H9 (cell line): ENCODE measurements at regions not wholly inside any gene's neighbourhood (a gene's known extent, or its start where the extent isn't known, plus 50 kb on each side); places are given as distances from the start of the nearest gene placed in this dataset.

Experiments used
- DNase-seq: peaks from one replicate; pipeline ENCODE4 v3.0.0-alpha.2; 2017
- H2AFZ ChIP-seq: one replicate; pipeline ENCODE4 v1.6.1; 2013; ENCODE audit warnings: mild to moderate bottlenecking, low read length, control low read depth, moderate library complexity
- H2AK5ac ChIP-seq: 2 replicates; pipeline ENCODE4 v1.6.1; 2013; ENCODE audit warnings: low read length, control low read depth, mixed read lengths; ENCODE audit not compliant: insufficient read length
- H2BK120ac ChIP-seq: one replicate; pipeline ENCODE4 v1.6.1; 2013; ENCODE audit warnings: low read depth, mild to moderate bottlenecking, low read length, control low read depth, inconsistent platforms; ENCODE audit not compliant: poor library complexity, severe bottlenecking
- H2BK12ac ChIP-seq: 2 replicates; pipeline ENCODE4 v1.6.1; 2013; ENCODE audit warnings: low read length, control low read depth, mixed read lengths, low read depth; ENCODE audit not compliant: insufficient read length
- H2BK15ac ChIP-seq: 2 replicates; pipeline ENCODE4 v1.6.1; 2013; ENCODE audit warnings: low read depth, low read length, control low read depth
- H2BK20ac ChIP-seq: one replicate; pipeline ENCODE4 v1.6.1; 2013; ENCODE audit warnings: low read depth, mild to moderate bottlenecking, low read length, control low read depth, inconsistent platforms; ENCODE audit not compliant: poor library complexity, severe bottlenecking
- H2BK5ac ChIP-seq: 2 replicates; pipeline ENCODE4 v1.6.1; 2013; ENCODE audit warnings: low read length, control low read depth, mixed read lengths; ENCODE audit not compliant: insufficient read length
- H3K14ac ChIP-seq: 2 replicates; pipeline ENCODE4 v1.6.1; 2013; ENCODE audit warnings: low read length, control low read depth; ENCODE audit not compliant: insufficient read depth
- H3K18ac ChIP-seq: 2 replicates; pipeline ENCODE4 v1.6.1; 2013; ENCODE audit warnings: low read depth, mild to moderate bottlenecking, mixed read lengths, low read length, control low read depth; ENCODE audit not compliant: insufficient read length
- H3K23ac ChIP-seq: 2 replicates; pipeline ENCODE4 v1.6.1; 2013; ENCODE audit warnings: low read length, control low read depth, mixed read lengths, low read depth; ENCODE audit not compliant: insufficient read length
- H3K23me2 ChIP-seq: 2 replicates; pipeline ENCODE4 v1.6.1; 2013; ENCODE audit warnings: low read depth, mild to moderate bottlenecking, mixed read lengths, low read length, control low read depth; ENCODE audit not compliant: insufficient read length, poor library complexity, severe bottlenecking
- H3K27ac ChIP-seq: 2 replicates; pipeline ENCODE4 v1.5.1; 2013; ENCODE audit warnings: low read length, control low read depth, mixed read lengths, low read depth; ENCODE audit not compliant: insufficient read length
- H3K27me3 ChIP-seq: 2 replicates; pipeline ENCODE4 v1.6.1; 2013; ENCODE audit warnings: low read length, control low read depth, inconsistent platforms; ENCODE audit not compliant: insufficient read depth
- H3K4ac ChIP-seq: 2 replicates; pipeline ENCODE4 v1.6.1; 2013; ENCODE audit warnings: low read depth, mild to moderate bottlenecking, control low read depth, inconsistent platforms, low read length, moderate library complexity
- H3K4me1 ChIP-seq: 2 replicates; pipeline ENCODE4 v1.6.1; 2013; ENCODE audit warnings: low read length, control low read depth, inconsistent platforms; ENCODE audit not compliant: insufficient read depth
- H3K4me2 ChIP-seq: 2 replicates; pipeline ENCODE4 v1.6.1; 2013; ENCODE audit warnings: low read length, control low read depth, mixed read lengths; ENCODE audit not compliant: insufficient read length, insufficient read depth
- H3K56ac ChIP-seq: 2 replicates; pipeline ENCODE4 v1.6.1; 2013; ENCODE audit warnings: low read depth, mild to moderate bottlenecking, mixed read lengths, low read length, control low read depth; ENCODE audit not compliant: insufficient read length
- H3K79me1 ChIP-seq: 2 replicates; pipeline ENCODE4 v1.6.1; 2013; ENCODE audit warnings: low read depth, mild to moderate bottlenecking, moderate library complexity, low read length, control low read depth, inconsistent platforms; ENCODE audit not compliant: insufficient read depth, poor library complexity, severe bottlenecking
- H3K79me2 ChIP-seq: 2 replicates; pipeline ENCODE4 v1.6.1; 2013; ENCODE audit warnings: low read length, control low read depth, inconsistent platforms; ENCODE audit not compliant: insufficient read depth
- H3K9ac ChIP-seq: 2 replicates; pipeline ENCODE4 v1.6.1; 2013; ENCODE audit warnings: low read length, control low read depth, mixed read lengths; ENCODE audit not compliant: insufficient read length; ENCODE audit errors: extremely low read depth
- H3K9me3 ChIP-seq: one replicate; pipeline ENCODE4 v1.6.1; 2013; ENCODE audit warnings: low read depth, low read length, inconsistent platforms; ENCODE audit not compliant: control insufficient read depth
- H3T11ph ChIP-seq: one replicate; pipeline ENCODE4 v1.6.1; 2013; ENCODE audit warnings: mild to moderate bottlenecking, low read length, control low read depth, inconsistent platforms
- H4K20me1 ChIP-seq: one replicate; pipeline ENCODE4 v1.6.1; 2013; ENCODE audit not compliant: control insufficient read depth, insufficient read length, insufficient read depth
- H4K5ac ChIP-seq: 2 replicates; pipeline ENCODE4 v1.6.1; 2013; ENCODE audit warnings: low read depth, mild to moderate bottlenecking, mixed read lengths, low read length, control low read depth; ENCODE audit not compliant: insufficient read length
- H4K8ac ChIP-seq: replicated peaks from 2 replicates; pipeline ENCODE4 v1.6.1; 2013; ENCODE audit warnings: low read length, control low read depth, mixed read lengths, low read depth; ENCODE audit not compliant: insufficient read length
- H4K91ac ChIP-seq: 2 replicates; pipeline ENCODE4 v1.6.1; 2013; ENCODE audit warnings: low read depth, mild to moderate bottlenecking, moderate library complexity, mixed read lengths, low read length, control low read depth; ENCODE audit not compliant: insufficient read length
- H3K27ac Mint-ChIP-seq, 3 experiments: 2 replicates in 2 of 3; 3 replicates in 1 of 3; pipeline ENCODE4 v1.8.0; 2020 to 2021; ENCODE audit warnings: mixed read lengths in 3 of 3, mild to moderate bottlenecking in 1 of 3, moderate library complexity in 1 of 3
- H3K27me3 Mint-ChIP-seq: 2 replicates; pipeline ENCODE4 v1.8.0; 2021; ENCODE audit warnings: low read depth, mild to moderate bottlenecking, moderate library complexity, mixed read lengths
- H3K36me3 Mint-ChIP-seq, 3 experiments: 2 replicates in 2 of 3; 3 replicates in 1 of 3; pipeline ENCODE4 v1.8.0; 2020 to 2021; ENCODE audit warnings: low read depth in 3 of 3, mixed read lengths in 3 of 3; ENCODE audit not compliant: insufficient read depth in 1 of 3
- H3K4me1 Mint-ChIP-seq, 2 experiments: 2 replicates each; pipeline ENCODE4 v1.8.0; 2020; ENCODE audit warnings: mixed read lengths in 2 of 2
- H3K4me3 Mint-ChIP-seq, 2 experiments: 2 replicates in 1 of 2; 3 replicates in 1 of 2; pipeline ENCODE4 v1.8.0; 2020 to 2021; ENCODE audit warnings: mild to moderate bottlenecking in 2 of 2, mixed read lengths in 2 of 2, moderate library complexity in 1 of 2
- H3K9me3 Mint-ChIP-seq, 2 experiments: 2 replicates in 1 of 2; 3 replicates in 1 of 2; pipeline ENCODE4 v1.8.0; 2020; ENCODE audit warnings: mild to moderate bottlenecking in 2 of 2, mixed read lengths in 2 of 2, moderate library complexity in 1 of 2
- WGBS: extraction: QIAGEN DNeasy Blood & Tissue Kit; methylation state at CpG from one replicate; pipeline ENCODE4 v1.1.7; 2013; ENCODE audit warnings: missing lambda C conversion rate, low lambda C conversion rate, mixed read lengths; ENCODE audit not compliant: insufficient read length; ENCODE audit errors: extremely low coverage; 5-methylcytosine and 5-hydroxymethylcytosine counted together
- TF ChIP-seq, protein P1 (sequence below): fragments of 200-600 bp; sonication (generic); conservative IDR thresholded peaks from 3 replicates; pipeline ENCODE4 v1.8.0; 2021; ENCODE audit warnings: antibody characterized with exemption, mild to moderate bottlenecking

DNA sequence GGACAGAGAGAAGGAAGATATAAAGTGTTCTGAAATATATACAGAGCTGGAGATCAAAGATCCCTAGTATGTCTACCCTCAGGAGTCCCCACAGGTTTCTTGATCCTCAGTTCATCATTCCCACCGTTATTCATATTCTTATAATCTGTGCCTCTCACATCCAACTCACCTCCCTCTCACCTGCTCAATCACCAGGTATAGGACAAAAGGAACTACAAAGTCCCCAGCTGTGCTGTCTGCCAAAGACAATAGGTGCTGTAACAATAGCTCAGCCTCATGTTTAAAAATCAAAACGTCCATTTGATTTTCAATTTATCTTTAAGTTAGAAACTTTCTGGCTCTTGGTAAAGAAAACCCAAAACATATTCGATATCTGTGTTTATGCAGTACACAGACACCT is 121.1 kb upstream of the PKN2 start:
- no peak overlapping the region for H3K56ac ChIP-seq
- TF ChIP-seq, protein P1, sequence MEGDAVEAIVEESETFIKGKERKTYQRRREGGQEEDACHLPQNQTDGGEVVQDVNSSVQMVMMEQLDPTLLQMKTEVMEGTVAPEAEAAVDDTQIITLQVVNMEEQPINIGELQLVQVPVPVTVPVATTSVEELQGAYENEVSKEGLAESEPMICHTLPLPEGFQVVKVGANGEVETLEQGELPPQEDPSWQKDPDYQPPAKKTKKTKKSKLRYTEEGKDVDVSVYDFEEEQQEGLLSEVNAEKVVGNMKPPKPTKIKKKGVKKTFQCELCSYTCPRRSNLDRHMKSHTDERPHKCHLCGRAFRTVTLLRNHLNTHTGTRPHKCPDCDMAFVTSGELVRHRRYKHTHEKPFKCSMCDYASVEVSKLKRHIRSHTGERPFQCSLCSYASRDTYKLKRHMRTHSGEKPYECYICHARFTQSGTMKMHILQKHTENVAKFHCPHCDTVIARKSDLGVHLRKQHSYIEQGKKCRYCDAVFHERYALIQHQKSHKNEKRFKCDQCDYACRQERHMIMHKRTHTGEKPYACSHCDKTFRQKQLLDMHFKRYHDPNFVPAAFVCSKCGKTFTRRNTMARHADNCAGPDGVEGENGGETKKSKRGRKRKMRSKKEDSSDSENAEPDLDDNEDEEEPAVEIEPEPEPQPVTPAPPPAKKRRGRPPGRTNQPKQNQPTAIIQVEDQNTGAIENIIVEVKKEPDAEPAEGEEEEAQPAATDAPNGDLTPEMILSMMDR: no peak
- no peak overlapping the region for H2BK12ac ChIP-seq
- Mint-ChIP-seq H3K27me3 (no peaks in the 10 kb centered on the region; the same call in 1 of the 2 replicates), H3K27ac (no peak overlapping the region), H3K9me3 (no peaks in the 10 kb centered on the region), H3K4me1 (peaks cover 21 to 35% of the 10 kb centered on the region in 2 experiments), H3K4me3 (no peak overlapping the region), H3K36me3 (no peaks in the 10 kb centered on the region)
- no peak overlapping the region for H3K4me2 ChIP-seq
- H2BK5ac ChIP-seq: no peak overlapping the region
- H4K20me1 ChIP-seq: no peaks in the 10 kb centered on the region
- no peak overlapping the region for H3T11ph ChIP-seq
- H3K23me2 ChIP-seq: no peaks in the 10 kb centered on the region
- H4K91ac ChIP-seq: no peak overlapping the region
- 0 out of 2 replicates have a peak, but pooled peaks cover 2% of the 10 kb centered on the region for H3K4me1 ChIP-seq
- H4K8ac ChIP-seq: no peak overlapping the region
- no peak overlapping the region for H2BK120ac ChIP-seq
- no peak overlapping the region for H3K9ac ChIP-seq
- H3K23ac ChIP-seq: no peak overlapping the region
- no peak overlapping the region for H2AFZ ChIP-seq
- H3K9me3 ChIP-seq: no peaks in the 10 kb centered on the region
- WGBS: no CpG with 5 or more reads among the region's 3 CpGs
- no peak overlapping the region for H3K14ac ChIP-seq
- H2BK15ac ChIP-seq: no peak overlapping the region
- H3K4ac ChIP-seq: no peak overlapping the region
- H3K27me3 ChIP-seq: no peaks in the 10 kb centered on the region
- H2AK5ac ChIP-seq: no peak overlapping the region
- H3K79me2 ChIP-seq: no peaks in the 10 kb centered on the region
- H2BK20ac ChIP-seq: no peak overlapping the region
- no peak overlapping the region for H3K18ac ChIP-seq
- H3K79me1 ChIP-seq: no peaks in the 10 kb centered on the region
- no peak overlapping the region for H3K27ac ChIP-seq
- no peak for DNase-seq
- H4K5ac ChIP-seq: no peak overlapping the region
